ENCODE measurements at regions not wholly inside any gene's neighbourhood (a gene's known extent, or its start where the extent isn't known, plus 50 kb on each side); places are given as distances from the start of the nearest gene placed in this dataset.

DNA sequence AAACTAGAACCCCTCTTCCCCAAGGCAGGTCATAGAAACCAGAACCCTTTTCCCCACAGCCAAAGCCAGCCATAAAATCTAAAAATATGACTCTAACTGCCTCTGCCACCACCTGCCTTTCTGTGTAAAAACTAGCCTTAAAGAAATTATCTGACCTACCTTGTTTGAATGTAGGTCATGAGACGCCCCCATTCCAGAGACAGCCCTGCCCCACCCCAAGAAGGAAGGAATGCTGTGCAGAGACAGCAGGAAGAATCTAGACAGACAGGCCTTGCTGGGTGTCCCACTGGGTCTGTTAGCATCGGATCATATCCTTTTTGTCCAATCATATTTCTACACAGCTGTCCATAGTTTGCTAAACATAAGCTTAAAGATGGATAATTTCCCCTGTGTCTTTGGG lies 128.4 kb upstream of the RAB4A start:
- no peak for ATAC-seq
- Histone ChIP-seq H3K27me3 (peaks cover 0 to 5% (median 0%) of the 10 kb centered on the region in 3 donors), H3K4me3 (no peak overlapping the region), H3K27ac (no peak overlapping the region), H3K9me3 (no peaks in the 10 kb centered on the region), H3K4me1 (peaks cover 0 to 4% of the 10 kb centered on the region in 2 donors), H3K36me3 (no peaks in the 10 kb centered on the region)
- TF ChIP-seq, protein P1, sequence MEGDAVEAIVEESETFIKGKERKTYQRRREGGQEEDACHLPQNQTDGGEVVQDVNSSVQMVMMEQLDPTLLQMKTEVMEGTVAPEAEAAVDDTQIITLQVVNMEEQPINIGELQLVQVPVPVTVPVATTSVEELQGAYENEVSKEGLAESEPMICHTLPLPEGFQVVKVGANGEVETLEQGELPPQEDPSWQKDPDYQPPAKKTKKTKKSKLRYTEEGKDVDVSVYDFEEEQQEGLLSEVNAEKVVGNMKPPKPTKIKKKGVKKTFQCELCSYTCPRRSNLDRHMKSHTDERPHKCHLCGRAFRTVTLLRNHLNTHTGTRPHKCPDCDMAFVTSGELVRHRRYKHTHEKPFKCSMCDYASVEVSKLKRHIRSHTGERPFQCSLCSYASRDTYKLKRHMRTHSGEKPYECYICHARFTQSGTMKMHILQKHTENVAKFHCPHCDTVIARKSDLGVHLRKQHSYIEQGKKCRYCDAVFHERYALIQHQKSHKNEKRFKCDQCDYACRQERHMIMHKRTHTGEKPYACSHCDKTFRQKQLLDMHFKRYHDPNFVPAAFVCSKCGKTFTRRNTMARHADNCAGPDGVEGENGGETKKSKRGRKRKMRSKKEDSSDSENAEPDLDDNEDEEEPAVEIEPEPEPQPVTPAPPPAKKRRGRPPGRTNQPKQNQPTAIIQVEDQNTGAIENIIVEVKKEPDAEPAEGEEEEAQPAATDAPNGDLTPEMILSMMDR (IDR thresholded peaks at IDR 0.05 in 4 of 5, conservative IDR thresholded peaks at IDR 0.05 in 1 of 5) = no peak
- no peak for TF ChIP-seq POLR2A (IDR thresholded peaks at IDR 0.05)
- in situ Hi-C loops (cut with MboI; ENCODE audit: low sequenced_read_pairs in 4 of 4) (no loop called here), intact Hi-C loops (cut with DNase I; ENCODE audit: low total_unique reads) (no loop called here)
- DNase-seq = no peak

- H3K4me3 ChIP-seq = no peak overlapping the region
- intact Hi-C loops (cut with DNase I; ENCODE audit: low total_unique reads) = no loop called here
- in situ Hi-C loops (cut with MboI; ENCODE audit: low sequenced_read_pairs in 4 of 4) = no loop called here
- ATAC-seq (no peak), DNase-seq (no peak)
- no peaks in the 10 kb centered on the region for H3K36me3 ChIP-seq
- peaks cover 0 to 4% of the 10 kb centered on the region in 2 donors for H3K4me1 ChIP-seq
- no peak for TF ChIP-seq POLR2A (IDR thresholded peaks at IDR 0.05)
- TF ChIP-seq, protein P1 (IDR thresholded peaks at IDR 0.05 in 4 of 5, conservative IDR thresholded peaks at IDR 0.05 in 1 of 5) = no peak
- H3K9me3 ChIP-seq = no peaks in the 10 kb centered on the region
- H3K27ac ChIP-seq = no peak overlapping the region
- peaks cover 0 to 5% (median 0%) of the 10 kb centered on the region in 3 donors for H3K27me3 ChIP-seq
Observed at GRCh38 chr1:229146647-229147046, 124.3 kb upstream of the RAB4A start.

DNA sequence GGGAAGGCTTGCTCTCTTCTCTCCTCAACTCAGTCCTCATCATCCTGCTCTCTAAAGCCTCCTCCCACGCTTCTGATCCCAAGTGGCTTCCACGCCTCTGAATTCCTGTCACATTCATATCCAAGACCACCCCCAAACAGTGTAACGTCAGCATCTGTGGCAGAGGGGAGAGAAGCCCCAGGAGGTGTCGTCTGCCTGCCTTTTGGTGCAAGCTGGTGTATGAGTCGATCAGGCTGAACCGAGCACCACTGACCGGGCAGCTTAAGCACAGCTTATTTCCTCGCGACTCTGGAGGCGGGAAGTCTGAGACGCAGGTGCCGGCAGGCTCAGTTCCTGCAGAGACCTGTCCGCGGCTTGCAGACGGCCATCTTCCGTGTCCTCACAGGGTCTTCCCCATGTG lies 123.8 kb upstream of the RAB4A start:
- Histone ChIP-seq H3K4me1 (peaks cover 0 to 4% of the 10 kb centered on the region in 2 donors), H3K4me3 (no peak overlapping the region), H3K9me3 (no peaks in the 10 kb centered on the region), H3K27ac (no peak overlapping the region), H3K36me3 (no peaks in the 10 kb centered on the region), H3K27me3 (peaks cover 0 to 5% (median 0%) of the 10 kb centered on the region in 3 donors)
- DNase-seq (no peak), ATAC-seq (no peak)
- intact Hi-C loops (cut with DNase I; ENCODE audit: low total_unique reads) (no loop called here), in situ Hi-C loops (cut with MboI; ENCODE audit: low sequenced_read_pairs in 4 of 4) (no loop called here)
- no peak for TF ChIP-seq POLR2A (IDR thresholded peaks at IDR 0.05)
- TF ChIP-seq, protein P1 (IDR thresholded peaks at IDR 0.05 in 4 of 5, conservative IDR thresholded peaks at IDR 0.05 in 1 of 5) = no peak

DNA sequence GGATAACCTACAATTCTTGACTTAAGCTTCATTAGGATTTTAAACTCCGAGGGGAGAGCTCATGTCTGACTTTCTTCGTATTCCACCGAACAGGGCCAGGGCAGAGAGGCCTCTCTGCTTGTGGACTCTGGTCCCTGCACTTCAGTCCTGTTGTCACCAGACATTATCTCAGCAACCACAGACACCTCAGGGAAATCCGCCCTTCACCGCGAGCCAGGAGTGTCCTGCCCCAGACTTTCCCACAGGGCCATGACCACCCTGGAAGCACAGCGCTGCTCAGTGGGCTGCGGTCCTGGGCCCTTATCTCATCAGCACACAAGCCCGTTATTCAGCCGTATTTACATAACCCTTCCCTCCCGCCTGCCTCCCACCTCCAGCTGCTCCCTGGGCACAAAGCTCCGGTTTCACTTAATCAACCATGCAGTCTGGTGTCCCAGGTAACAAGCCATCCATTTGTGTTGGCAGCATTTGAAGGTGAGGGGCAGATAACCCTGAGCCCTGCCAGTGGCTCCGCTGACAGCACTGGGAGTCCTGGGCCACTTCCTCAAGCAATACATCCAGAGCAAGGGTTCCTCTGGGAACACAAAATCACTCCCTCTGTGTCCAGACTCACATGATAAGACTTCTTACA lies 122.8 kb upstream of the RAB4A start:
- no peak overlapping the region for H3K4me3 ChIP-seq
- intact Hi-C loops (cut with DNase I; ENCODE audit: low total_unique reads) (no loop called here), in situ Hi-C loops (cut with MboI; ENCODE audit: low sequenced_read_pairs in 4 of 4) (no loop called here)
- ATAC-seq = no peak
- no peak overlapping the region for H3K27ac ChIP-seq
- H3K27me3 ChIP-seq = peaks cover 0 to 5% (median 0%) of the 10 kb centered on the region in 3 donors
- TF ChIP-seq, protein P1 (IDR thresholded peaks at IDR 0.05 in 4 of 5, conservative IDR thresholded peaks at IDR 0.05 in 1 of 5) = no peak
- TF ChIP-seq POLR2A (IDR thresholded peaks at IDR 0.05) = no peak
- no peaks in the 10 kb centered on the region for H3K4me1 ChIP-seq
- H3K36me3 ChIP-seq = no peaks in the 10 kb centered on the region
- H3K9me3 ChIP-seq = no peaks in the 10 kb centered on the region
- DNase-seq = no peak

GRCh38 chr1:229148743-229149142 lies 122.2 kb upstream of the RAB4A start:
- Histone ChIP-seq H3K4me1 (no peaks in the 10 kb centered on the region), H3K9me3 (no peaks in the 10 kb centered on the region), H3K27me3 (peaks cover 0 to 5% (median 0%) of the 10 kb centered on the region in 3 donors), H3K4me3 (no peak overlapping the region), H3K36me3 (no peaks in the 10 kb centered on the region), H3K27ac (no peak overlapping the region)
- DNase-seq (no peak), ATAC-seq (no peak)
- TF ChIP-seq, protein P1 (IDR thresholded peaks at IDR 0.05 in 4 of 5, conservative IDR thresholded peaks at IDR 0.05 in 1 of 5) = no peak
- TF ChIP-seq POLR2A (IDR thresholded peaks at IDR 0.05) = no peak
- in situ Hi-C loops (cut with MboI; ENCODE audit: low sequenced_read_pairs in 4 of 4) (no loop called here), intact Hi-C loops (cut with DNase I; ENCODE audit: low total_unique reads) (no loop called here)

All from gastrocnemius medialis (tissue), 4 donors.